GM12874 (cell line): ENCODE measurements at regions not wholly inside any gene's neighbourhood (a gene's known extent, or its start where the extent isn't known, plus 50 kb on each side); places are given as distances from the start of the nearest gene placed in this dataset.

Experiments used
- CTCF ChIP-seq: IDR thresholded peaks from 2 replicates; pipeline ENCODE4 v1.5.1; 2011; ENCODE audit warnings: low read depth, mild to moderate bottlenecking, control low read depth, low read length, moderate library complexity; ENCODE audit not compliant: insufficient read depth

- TF ChIP-seq CTCF, result no peak
These were observed 379.3 kb downstream of the MAFB start for GRCh38 chr20:40309731-40310130.

DNA sequence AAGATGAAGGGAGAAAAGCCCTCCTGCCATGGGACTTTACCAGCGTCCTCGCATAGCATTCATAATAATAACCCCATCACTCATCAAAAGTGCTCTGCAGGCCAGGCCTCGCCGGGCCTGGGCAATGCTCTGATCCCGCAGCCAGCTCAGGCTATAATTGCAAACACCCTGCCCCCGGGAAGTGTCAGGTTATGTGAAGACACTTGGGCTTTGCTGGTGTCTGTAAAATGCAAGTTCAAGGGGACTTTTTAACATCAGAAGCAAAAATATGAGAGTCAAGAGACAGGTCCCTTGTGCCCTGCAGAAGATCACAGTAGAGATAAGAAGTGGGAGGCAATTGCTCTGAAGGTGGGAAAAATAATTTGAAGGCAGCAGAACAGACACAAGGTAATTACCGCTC lies 381.0 kb downstream of the MAFB start:
- TF ChIP-seq CTCF, result no peak

GRCh38 chr20:40307268-40307667 lies 381.8 kb downstream of the MAFB start:
- no peak for TF ChIP-seq CTCF

GRCh38 chr20:40305303-40305702 lies 383.7 kb downstream of the MAFB start:
- TF ChIP-seq CTCF, result no peak

- TF ChIP-seq CTCF, result no peak
These were observed 384.9 kb downstream of the MAFB start for GRCh38 chr20:40304119-40304613.

DNA sequence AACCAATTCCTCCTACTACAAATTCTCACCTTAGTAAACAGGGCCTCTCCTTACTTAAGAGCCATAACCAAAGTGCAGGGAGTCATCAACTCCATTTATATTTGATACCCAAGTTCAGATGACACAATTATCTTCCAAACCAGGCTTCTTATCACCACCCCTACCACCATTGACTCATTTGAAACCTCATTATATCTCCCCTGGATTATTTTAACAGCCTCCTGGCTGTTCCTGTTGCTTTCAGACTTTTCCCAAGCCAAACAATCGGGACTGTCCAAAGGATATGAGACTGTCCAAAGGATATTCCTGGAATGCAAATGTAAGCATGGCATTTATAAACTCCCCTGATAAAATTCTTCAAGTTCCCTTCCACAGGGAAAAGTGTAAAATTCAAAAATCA lies 394.3 kb downstream of the MAFB start:
- TF ChIP-seq CTCF, result no peak

- TF ChIP-seq CTCF, result no peak
These were observed 394.9 kb downstream of the MAFB start for GRCh38 chr20:40294175-40294574.

DNA sequence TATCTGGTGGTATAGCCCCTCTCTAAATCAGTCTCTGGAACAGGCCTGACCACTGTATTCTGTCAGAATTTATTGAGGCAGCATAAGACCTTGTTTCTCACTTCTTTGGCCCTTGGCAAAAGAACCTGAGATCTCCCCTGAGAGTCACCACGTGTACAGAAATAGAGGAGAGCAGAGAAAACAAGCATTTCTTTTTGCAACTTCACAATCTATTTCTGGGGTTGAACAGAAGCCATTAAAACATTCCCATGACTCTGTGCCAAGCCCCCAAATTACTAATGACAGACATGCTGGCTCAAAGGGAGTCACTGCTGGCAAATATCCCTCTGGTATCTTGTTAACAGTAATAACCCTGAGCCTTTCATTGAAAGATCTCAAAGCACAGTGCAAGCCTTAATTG lies 395.3 kb downstream of the MAFB start:
- TF ChIP-seq CTCF, result no peak
